Esophagus squamous epithelium (tissue), 4 donors: ENCODE measurements at regions not wholly inside any gene's neighbourhood (a gene's known extent, or its start where the extent isn't known, plus 50 kb on each side); places are given as distances from the start of the nearest gene placed in this dataset.

Experiments
- CTCF ChIP-seq, 6 experiments: fragments of 450-650 bp in 4 of 6; fragments of 200-600 bp in 2 of 6; sonication (generic) in 2 of 6; IDR thresholded peaks; one replicate each; pipeline ENCODE4 v1.5.1; 2016 to 2019; ENCODE audit warnings: antibody characterized with exemption in 6 of 6, mild to moderate bottlenecking in 4 of 6, moderate library complexity in 4 of 6
- POLR2A ChIP-seq, 4 donors: fragments of 450-650 bp; IDR thresholded peaks; one replicate each; pipeline ENCODE4 v1.6.1; 2017; ENCODE audit warnings: antibody characterized with exemption in 4 of 4, mild to moderate bottlenecking in 4 of 4, moderate library complexity in 3 of 4

- TF ChIP-seq CTCF (IDR thresholded peaks at IDR 0.05), result no peak
- TF ChIP-seq POLR2A (IDR thresholded peaks at IDR 0.05), result no peak
Measured at GRCh38 chr11:134724779-134725140, 312.7 kb upstream of the B3GAT1 start.
